ENCODE measurements at regions not wholly inside any gene's neighbourhood (a gene's known extent, or its start where the extent isn't known, plus 50 kb on each side); places are given as distances from the start of the nearest gene placed in this dataset.

DNA sequence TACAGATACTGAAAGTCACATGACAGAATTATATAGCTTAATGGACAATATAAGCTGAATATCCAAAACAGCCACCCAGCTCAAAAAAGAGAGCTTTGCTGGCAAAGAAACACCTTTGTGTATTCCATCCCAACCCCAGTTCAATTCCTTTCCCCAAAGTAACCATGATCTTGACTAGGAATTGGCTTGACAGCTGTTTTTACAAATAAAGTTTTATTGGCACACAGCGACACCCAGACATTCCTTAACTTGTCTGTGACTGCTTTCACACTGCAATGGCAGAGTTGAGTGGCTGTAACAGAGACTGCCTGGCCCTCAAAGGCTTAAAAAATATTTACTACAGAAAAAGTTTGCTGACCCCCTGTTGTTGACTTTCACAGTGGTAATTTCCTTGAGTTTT, 264.0 kb upstream of the TSHZ2 start:
- no peaks in the 10 kb centered on the region for H3K9me3 ChIP-seq
- intact Hi-C loops (cut with DNase I), result no loop called here
- H3K36me3 ChIP-seq, result no peaks in the 10 kb centered on the region
- DNase-seq (ENCODE audit: low spot score), result no peak
- H3K4me3 ChIP-seq, result no peak overlapping the region
- no peaks in the 10 kb centered on the region for H3K27me3 ChIP-seq (replicated peaks; ENCODE audit: insufficient read depth)
- 79% methylated on average over 1 of the region's 1 CpG for WGBS
- TF ChIP-seq POLR2A (IDR thresholded peaks at IDR 0.05), result no peak
- TF ChIP-seq, protein P1, sequence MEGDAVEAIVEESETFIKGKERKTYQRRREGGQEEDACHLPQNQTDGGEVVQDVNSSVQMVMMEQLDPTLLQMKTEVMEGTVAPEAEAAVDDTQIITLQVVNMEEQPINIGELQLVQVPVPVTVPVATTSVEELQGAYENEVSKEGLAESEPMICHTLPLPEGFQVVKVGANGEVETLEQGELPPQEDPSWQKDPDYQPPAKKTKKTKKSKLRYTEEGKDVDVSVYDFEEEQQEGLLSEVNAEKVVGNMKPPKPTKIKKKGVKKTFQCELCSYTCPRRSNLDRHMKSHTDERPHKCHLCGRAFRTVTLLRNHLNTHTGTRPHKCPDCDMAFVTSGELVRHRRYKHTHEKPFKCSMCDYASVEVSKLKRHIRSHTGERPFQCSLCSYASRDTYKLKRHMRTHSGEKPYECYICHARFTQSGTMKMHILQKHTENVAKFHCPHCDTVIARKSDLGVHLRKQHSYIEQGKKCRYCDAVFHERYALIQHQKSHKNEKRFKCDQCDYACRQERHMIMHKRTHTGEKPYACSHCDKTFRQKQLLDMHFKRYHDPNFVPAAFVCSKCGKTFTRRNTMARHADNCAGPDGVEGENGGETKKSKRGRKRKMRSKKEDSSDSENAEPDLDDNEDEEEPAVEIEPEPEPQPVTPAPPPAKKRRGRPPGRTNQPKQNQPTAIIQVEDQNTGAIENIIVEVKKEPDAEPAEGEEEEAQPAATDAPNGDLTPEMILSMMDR (IDR thresholded peaks at IDR 0.05), result no peak
- TF ChIP-seq POLR2AphosphoS5 (IDR thresholded peaks at IDR 0.05), result no peak
- H3K27ac ChIP-seq, result no peak overlapping the region
- H3K4me1 ChIP-seq (replicated peaks), result no peaks in the 10 kb centered on the region

DNA sequence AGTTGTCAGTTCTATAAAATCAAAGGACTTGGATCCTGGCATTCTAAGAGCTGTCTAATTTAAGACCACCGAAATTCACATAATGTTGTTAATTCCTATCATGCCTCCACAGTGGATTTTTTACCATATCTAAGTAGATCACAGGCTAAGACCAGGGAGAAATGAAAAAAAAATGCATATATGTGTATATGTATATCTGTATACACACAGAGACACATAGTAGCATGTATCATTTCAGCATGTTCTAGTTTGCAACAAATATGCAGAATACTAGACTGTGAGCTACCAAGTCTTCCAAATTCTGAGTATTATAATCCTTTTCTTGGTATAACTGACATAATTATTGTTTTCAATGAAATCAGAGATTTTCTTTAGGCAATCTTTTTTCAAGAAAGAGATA, 267.6 kb upstream of the TSHZ2 start:
- no peak for DNase-seq (ENCODE audit: low spot score)
- WGBS, result 78% methylated on average over 1 of the region's 1 CpG
- Histone ChIP-seq H3K4me1 (replicated peaks) (no peaks in the 10 kb centered on the region), H3K27me3 (replicated peaks; ENCODE audit: insufficient read depth) (no peaks in the 10 kb centered on the region), H3K4me3 (no peak overlapping the region), H3K36me3 (no peaks in the 10 kb centered on the region), H3K9me3 (no peaks in the 10 kb centered on the region), H3K27ac (no peak overlapping the region)
- no peak for TF ChIP-seq POLR2A (IDR thresholded peaks at IDR 0.05)
- TF ChIP-seq, protein P1 (IDR thresholded peaks at IDR 0.05), result no peak
- no peak for TF ChIP-seq POLR2AphosphoS5 (IDR thresholded peaks at IDR 0.05)
- intact Hi-C loops (cut with DNase I), result no loop called here

DNA sequence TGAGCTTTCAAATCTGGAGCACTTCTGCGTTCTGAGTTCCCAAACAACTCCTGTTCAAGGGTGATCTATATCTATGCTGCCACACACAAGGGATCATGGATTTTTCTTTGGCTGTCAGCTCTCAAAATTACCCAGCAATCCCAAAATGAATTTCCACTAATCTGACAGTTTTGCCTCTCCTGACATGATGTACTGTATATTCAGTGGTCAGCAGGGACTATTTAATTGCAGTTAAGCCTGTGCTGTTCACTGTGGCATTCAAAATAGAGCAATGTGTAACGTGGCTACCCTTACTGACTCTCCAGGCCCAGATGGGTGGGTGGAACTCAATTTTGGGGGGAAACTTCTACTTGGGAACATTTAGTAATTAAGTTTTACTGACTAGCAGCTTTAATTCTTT, 283.8 kb upstream of the TSHZ2 start:
- no peaks in the 10 kb centered on the region for H3K27me3 ChIP-seq (replicated peaks; ENCODE audit: insufficient read depth)
- WGBS, result 73% methylated on average over 2 of the region's 2 CpGs
- H3K9me3 ChIP-seq, result no peaks in the 10 kb centered on the region
- H3K4me3 ChIP-seq, result no peak overlapping the region
- H3K27ac ChIP-seq, result no peak overlapping the region
- TF ChIP-seq POLR2AphosphoS5 (IDR thresholded peaks at IDR 0.05) (no peak), POLR2A (IDR thresholded peaks at IDR 0.05) (no peak)
- H3K36me3 ChIP-seq, result no peaks in the 10 kb centered on the region
- H3K4me1 ChIP-seq (replicated peaks), result no peaks in the 10 kb centered on the region
- intact Hi-C loops (cut with DNase I), result no loop called here
- no peak for DNase-seq (ENCODE audit: low spot score)

GRCh38 chr20:52684905-52685304, 287.3 kb upstream of the TSHZ2 start:
- no peaks in the 10 kb centered on the region for H3K36me3 ChIP-seq
- H3K4me1 ChIP-seq (replicated peaks), result no peaks in the 10 kb centered on the region
- no peak overlapping the region for H3K27ac ChIP-seq
- DNase-seq (ENCODE audit: low spot score), result no peak
- no peaks in the 10 kb centered on the region for H3K27me3 ChIP-seq (replicated peaks; ENCODE audit: insufficient read depth)
- intact Hi-C loops (cut with DNase I), result no loop called here
- no peak overlapping the region for H3K4me3 ChIP-seq
- H3K9me3 ChIP-seq, result no peaks in the 10 kb centered on the region
- TF ChIP-seq, protein P1 (IDR thresholded peaks at IDR 0.05), result no peak
- no peak for TF ChIP-seq POLR2A (IDR thresholded peaks at IDR 0.05)
- TF ChIP-seq POLR2AphosphoS5 (IDR thresholded peaks at IDR 0.05), result no peak
- 62% methylated on average over 5 of the region's 5 CpGs for WGBS

GRCh38 chr20:52684176-52684575, 288.0 kb upstream of the TSHZ2 start:
- WGBS, result 71% methylated on average over 14 of the region's 14 CpGs
- H3K27me3 ChIP-seq (replicated peaks; ENCODE audit: insufficient read depth), result no peaks in the 10 kb centered on the region

More at GRCh38 chr20:52684176-52684575, 288.0 kb upstream of the TSHZ2 start:
- no peaks in the 10 kb centered on the region for H3K4me1 ChIP-seq (replicated peaks)
- TF ChIP-seq POLR2AphosphoS5 (IDR thresholded peaks at IDR 0.05) (no peak), POLR2A (IDR thresholded peaks at IDR 0.05) (no peak)
- TF ChIP-seq, protein P1 (IDR thresholded peaks at IDR 0.05), result no peak
- no peaks in the 10 kb centered on the region for H3K36me3 ChIP-seq
- no peak overlapping the region for H3K27ac ChIP-seq
- DNase-seq (ENCODE audit: low spot score), result no peak
- intact Hi-C loops (cut with DNase I), result no loop called here
- no peak overlapping the region for H3K4me3 ChIP-seq
- H3K9me3 ChIP-seq, result no peaks in the 10 kb centered on the region

All from prostate gland (tissue), 2 donors.